ENCODE measurements at regions not wholly inside any gene's neighbourhood (a gene's known extent, or its start where the extent isn't known, plus 50 kb on each side); places are given as distances from the start of the nearest gene placed in this dataset.

- Histone ChIP-seq H3K36me3 (no peaks in the 10 kb centered on the region), H3K27ac (no peak overlapping the region), H3K9me3 (no peaks in the 10 kb centered on the region), H3K27me3 (no peaks in the 10 kb centered on the region), H3K4me3 (ENCODE audit: low read depth in 1 of 2, low read length in 1 of 2) (no peak overlapping the region), H3K4me1 (ENCODE audit: control insufficient read depth in 1 of 2, insufficient read depth in 1 of 2, low read depth in 1 of 2, low read length in 1 of 2) (no peaks in the 10 kb centered on the region)
- no peak for TF ChIP-seq CTCF (IDR thresholded peaks at IDR 0.05)
Observed at GRCh38 chr10:129280155-129280502, 186.9 kb upstream of the MGMT start.

- H3K9me3 ChIP-seq: no peaks in the 10 kb centered on the region
- H3K36me3 ChIP-seq: no peaks in the 10 kb centered on the region
- H3K4me1 ChIP-seq (ENCODE audit: control insufficient read depth in 1 of 2, insufficient read depth in 1 of 2, low read depth in 1 of 2, low read length in 1 of 2): no peaks in the 10 kb centered on the region
- no peaks in the 10 kb centered on the region for H3K27me3 ChIP-seq
- no peak for TF ChIP-seq CTCF (IDR thresholded peaks at IDR 0.05)
- no peak overlapping the region for H3K4me3 ChIP-seq (ENCODE audit: low read depth in 1 of 2, low read length in 1 of 2)
- H3K27ac ChIP-seq: no peak overlapping the region
Observed at GRCh38 chr10:129280908-129281586, 186.0 kb upstream of the MGMT start.

- TF ChIP-seq CTCF (IDR thresholded peaks at IDR 0.05): no peak
- Histone ChIP-seq H3K4me3 (ENCODE audit: low read depth in 1 of 2, low read length in 1 of 2) (no peak overlapping the region), H3K27me3 (no peaks in the 10 kb centered on the region), H3K36me3 (no peaks in the 10 kb centered on the region), H3K4me1 (ENCODE audit: control insufficient read depth in 1 of 2, insufficient read depth in 1 of 2, low read depth in 1 of 2, low read length in 1 of 2) (no peaks in the 10 kb centered on the region), H3K27ac (no peak overlapping the region), H3K9me3 (no peaks in the 10 kb centered on the region)
Observed at GRCh38 chr10:129285459-129285858, 181.6 kb upstream of the MGMT start.

GRCh38 chr10:129288999-129289584 is 177.9 kb upstream of the MGMT start:
- no peak overlapping the region for H3K27ac ChIP-seq
- no peak for TF ChIP-seq CTCF (IDR thresholded peaks at IDR 0.05)
- H3K4me1 ChIP-seq (ENCODE audit: control insufficient read depth in 1 of 2, insufficient read depth in 1 of 2, low read depth in 1 of 2, low read length in 1 of 2): no peaks in the 10 kb centered on the region

DNA sequence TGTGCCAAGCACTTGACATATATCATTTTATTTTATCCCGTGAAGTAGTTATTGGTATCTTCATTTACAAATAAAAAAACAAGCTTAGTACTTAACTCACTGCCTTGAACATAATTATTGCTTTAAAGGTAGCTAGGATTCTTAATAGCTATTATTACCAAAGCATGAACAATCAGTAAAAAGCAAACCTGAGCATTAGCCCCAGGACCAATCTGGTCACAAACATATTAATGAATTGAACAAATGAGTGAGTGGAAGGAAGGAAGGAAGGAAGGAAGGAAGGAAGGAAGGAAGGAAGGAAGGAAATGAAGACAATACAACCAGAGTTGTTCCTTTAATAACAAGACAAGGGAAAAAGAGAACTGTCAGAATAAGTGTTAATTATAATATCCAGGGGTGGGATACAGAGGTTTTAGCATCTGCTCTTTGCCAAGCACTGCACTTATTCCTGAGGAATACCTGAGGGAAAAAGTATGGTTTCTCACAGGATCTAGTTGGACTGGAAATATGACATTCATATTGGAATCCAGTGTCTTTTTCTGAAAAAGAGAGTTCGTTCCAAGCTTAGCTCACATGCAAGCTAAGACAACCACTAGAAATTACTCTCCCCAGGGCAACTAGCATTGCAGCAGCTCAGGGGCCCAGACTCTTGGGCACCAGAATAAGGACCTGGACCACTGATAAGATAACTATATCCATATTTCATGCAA is 172.9 kb upstream of the MGMT start:
- H3K4me1 ChIP-seq (ENCODE audit: control insufficient read depth in 1 of 2, insufficient read depth in 1 of 2, low read depth in 1 of 2, low read length in 1 of 2): no peaks in the 10 kb centered on the region

More at GRCh38 chr10:129288999-129289584, 177.9 kb upstream of the MGMT start:
- Histone ChIP-seq H3K4me3 (ENCODE audit: low read depth in 1 of 2, low read length in 1 of 2) (no peak overlapping the region), H3K9me3 (no peaks in the 10 kb centered on the region), H3K36me3 (no peaks in the 10 kb centered on the region), H3K27me3 (no peaks in the 10 kb centered on the region)

More for the DNA sequence above, 172.9 kb upstream of the MGMT start:
- Histone ChIP-seq H3K9me3 (no peaks in the 10 kb centered on the region), H3K27me3 (no peaks in the 10 kb centered on the region), H3K27ac (no peak overlapping the region), H3K4me3 (ENCODE audit: low read depth in 1 of 2, low read length in 1 of 2) (no peak overlapping the region), H3K36me3 (no peaks in the 10 kb centered on the region)
- TF ChIP-seq CTCF (IDR thresholded peaks at IDR 0.05): no peak
